ENCODE measurements at regions not wholly inside any gene's neighbourhood (a gene's known extent, or its start where the extent isn't known, plus 50 kb on each side); places are given as distances from the start of the nearest gene placed in this dataset.

DNA sequence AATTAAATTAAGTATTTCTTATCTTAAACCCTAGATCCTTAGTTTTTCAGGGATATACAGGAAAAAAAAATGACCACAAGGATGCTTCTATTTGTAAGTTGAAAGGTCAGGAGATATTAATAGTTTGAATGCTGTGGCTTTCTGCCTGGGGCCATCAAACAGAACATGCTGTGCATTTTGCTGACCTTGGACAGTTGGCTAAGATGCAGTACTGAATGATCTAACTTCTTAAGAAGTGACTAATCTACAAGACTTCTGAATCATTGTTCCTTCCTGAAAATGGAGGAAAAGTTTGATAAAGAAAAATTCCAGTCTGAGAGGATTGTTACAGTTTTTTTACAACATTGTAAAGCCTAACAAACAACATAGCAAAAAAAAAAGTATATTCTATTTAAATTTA, 237.8 kb upstream of the JADE1 start:
- H3K27ac ChIP-seq, result peak overlapping the region; percentile 80
- peaks cover 26% of the 10 kb centered on the region for H3K4me1 ChIP-seq (ENCODE audit: insufficient read depth)
- H3K79me2 ChIP-seq, result no peaks in the 10 kb centered on the region
- no peak overlapping the region for H3K4me2 ChIP-seq
- H3K27me3 ChIP-seq, result no peaks in the 10 kb centered on the region
- TF ChIP-seq EZH2 (IDR thresholded peaks at IDR 0.05; ENCODE audit: borderline replicate concordance), result no peak
- TF ChIP-seq EZH2phosphoT487 (IDR thresholded peaks at IDR 0.05; ENCODE audit: low read depth, severe bottlenecking, unreplicated experiment), result no peak
- TF ChIP-seq CTCF (IDR thresholded peaks at IDR 0.05; ENCODE audit: poor library complexity), result no peak
- H2AFZ ChIP-seq, result no peak overlapping the region
- no peaks in the 10 kb centered on the region for H3K9me2 ChIP-seq (replicated peaks; ENCODE audit: insufficient read depth)
- peak; percentile 56 for DNase-seq (ENCODE audit: low spot score)
- no peaks in the 10 kb centered on the region for H3K36me3 ChIP-seq (replicated peaks; ENCODE audit: insufficient read depth, low read depth)
- no peaks in the 10 kb centered on the region for H4K20me1 ChIP-seq (ENCODE audit: insufficient read depth, poor library complexity, severe bottlenecking)
- no peak overlapping the region for H3K4me3 ChIP-seq
- H3K9me3 ChIP-seq (ENCODE audit: low read depth), result no peaks in the 10 kb centered on the region

DNA sequence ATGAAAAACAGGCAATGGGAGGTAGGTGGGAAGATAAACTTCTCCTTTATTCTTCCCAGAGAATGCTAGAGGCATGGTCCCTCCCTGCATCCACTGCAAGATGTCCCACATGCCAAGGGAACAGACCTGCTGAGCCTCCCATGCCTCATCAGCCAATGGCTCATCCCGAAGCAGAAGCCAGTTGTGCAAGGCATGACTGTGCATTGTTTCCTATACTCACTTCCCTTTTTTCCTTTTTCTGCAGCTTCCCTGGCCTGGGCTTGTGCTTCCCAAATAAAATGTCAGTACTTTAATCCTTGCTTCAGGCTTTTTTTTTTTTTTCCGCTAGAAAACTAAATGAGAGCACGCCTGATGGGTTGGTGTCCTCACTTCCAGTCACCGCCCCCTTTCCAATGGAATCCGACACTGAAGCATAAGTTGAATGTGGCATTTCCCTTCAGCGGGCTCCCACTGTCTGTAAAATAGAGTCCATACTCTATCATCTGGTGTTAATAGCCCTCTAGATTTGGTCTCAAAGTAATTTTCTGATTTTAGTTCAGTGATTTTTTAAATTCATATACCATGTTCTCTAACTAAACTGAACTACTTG, 239.0 kb upstream of the JADE1 start:
- no peaks in the 10 kb centered on the region for H3K27me3 ChIP-seq
- no peaks in the 10 kb centered on the region for H3K36me3 ChIP-seq (replicated peaks; ENCODE audit: insufficient read depth, low read depth)
- H3K79me2 ChIP-seq, result no peaks in the 10 kb centered on the region
- peak overlapping the region; percentile 50 for H3K27ac ChIP-seq
- WGBS (ENCODE audit: low lambda C conversion rate, missing lambda C conversion rate), result 92% methylated on average over 6 of the region's 6 CpGs
- no peak for DNase-seq (ENCODE audit: low spot score)
- TF ChIP-seq CTCF (IDR thresholded peaks at IDR 0.05; ENCODE audit: poor library complexity) (no peak), EZH2phosphoT487 (IDR thresholded peaks at IDR 0.05; ENCODE audit: low read depth, severe bottlenecking, unreplicated experiment) (no peak), EZH2 (IDR thresholded peaks at IDR 0.05; ENCODE audit: borderline replicate concordance) (no peak)
- no peak overlapping the region for H3K4me2 ChIP-seq
- H2AFZ ChIP-seq, result no peak overlapping the region
- H3K4me3 ChIP-seq, result no peak overlapping the region
- no peaks in the 10 kb centered on the region for H3K9me3 ChIP-seq (ENCODE audit: low read depth)
- H4K20me1 ChIP-seq (ENCODE audit: insufficient read depth, poor library complexity, severe bottlenecking), result no peaks in the 10 kb centered on the region
- H3K9me2 ChIP-seq (replicated peaks; ENCODE audit: insufficient read depth), result no peaks in the 10 kb centered on the region
- H3K4me1 ChIP-seq (ENCODE audit: insufficient read depth), result peaks cover 36% of the 10 kb centered on the region

- Histone ChIP-seq H3K4me2 (no peak overlapping the region), H3K9me2 (replicated peaks; ENCODE audit: insufficient read depth) (no peaks in the 10 kb centered on the region), H3K36me3 (replicated peaks; ENCODE audit: insufficient read depth, low read depth) (no peaks in the 10 kb centered on the region), H3K27me3 (no peaks in the 10 kb centered on the region), H3K4me1 (ENCODE audit: insufficient read depth) (peaks cover 22% of the 10 kb centered on the region), H3K27ac (peak overlapping the region; percentile 6), H2AFZ (no peak overlapping the region), H4K20me1 (ENCODE audit: insufficient read depth, poor library complexity, severe bottlenecking) (no peaks in the 10 kb centered on the region), H3K4me3 (no peak overlapping the region), H3K9me3 (ENCODE audit: low read depth) (no peaks in the 10 kb centered on the region), H3K79me2 (no peaks in the 10 kb centered on the region)
- DNase-seq (ENCODE audit: low spot score), result no peak
- no peak for TF ChIP-seq EZH2phosphoT487 (IDR thresholded peaks at IDR 0.05; ENCODE audit: low read depth, severe bottlenecking, unreplicated experiment)
- WGBS (ENCODE audit: low lambda C conversion rate, missing lambda C conversion rate), result 84% methylated on average over 2 of the region's 2 CpGs
Observed at GRCh38 chr4:128566693-128567092, 242.8 kb upstream of the JADE1 start.

DNA sequence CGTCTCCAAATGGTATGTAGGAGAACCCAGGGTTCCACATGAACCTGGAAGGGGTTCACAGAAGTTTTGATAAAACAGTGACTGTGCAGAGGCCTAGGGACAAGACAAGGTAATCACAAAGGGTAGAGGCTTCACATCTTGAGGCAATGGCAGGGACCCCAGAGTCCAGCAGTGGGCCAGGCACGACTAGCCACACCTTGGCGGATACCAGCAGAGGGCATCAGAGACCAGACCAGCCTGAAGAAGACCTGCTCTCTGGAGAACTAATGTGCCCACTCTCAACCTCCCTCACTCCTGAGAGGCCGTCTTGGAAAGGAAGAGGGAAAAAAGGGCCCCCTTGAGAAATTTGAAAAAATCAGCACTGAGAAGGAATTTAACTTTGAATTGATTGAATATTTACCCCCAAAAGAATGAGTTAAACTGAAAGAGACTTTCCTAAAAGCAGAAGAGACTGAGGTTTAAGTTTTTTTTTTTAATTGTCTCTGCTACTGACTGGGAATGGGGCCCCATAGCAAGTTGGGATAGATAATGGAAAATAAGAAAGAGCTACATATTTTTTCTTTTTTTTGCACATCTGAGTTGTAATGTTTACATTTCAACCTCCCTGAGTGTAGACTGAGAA, 243.8 kb upstream of the JADE1 start:
- peak; percentile 67 for DNase-seq (ENCODE audit: low spot score)

More for the DNA sequence above, 243.8 kb upstream of the JADE1 start:
- H3K4me3 ChIP-seq, result no peak overlapping the region
- no peaks in the 10 kb centered on the region for H3K36me3 ChIP-seq (replicated peaks; ENCODE audit: insufficient read depth, low read depth)
- TF ChIP-seq CTCF (IDR thresholded peaks at IDR 0.05; ENCODE audit: poor library complexity), result peak; percentile 53
- TF ChIP-seq EZH2 (IDR thresholded peaks at IDR 0.05; ENCODE audit: borderline replicate concordance), result no peak
- no peak for TF ChIP-seq EZH2phosphoT487 (IDR thresholded peaks at IDR 0.05; ENCODE audit: low read depth, severe bottlenecking, unreplicated experiment)
- H3K9me3 ChIP-seq (ENCODE audit: low read depth), result no peaks in the 10 kb centered on the region
- WGBS (ENCODE audit: low lambda C conversion rate, missing lambda C conversion rate), result 64% methylated on average over 4 of the region's 4 CpGs
- no peaks in the 10 kb centered on the region for H3K79me2 ChIP-seq
- no peak overlapping the region for H3K27ac ChIP-seq
- no peaks in the 10 kb centered on the region for H4K20me1 ChIP-seq (ENCODE audit: insufficient read depth, poor library complexity, severe bottlenecking)
- peaks cover 26% of the 10 kb centered on the region for H3K4me1 ChIP-seq (ENCODE audit: insufficient read depth)
- no peaks in the 10 kb centered on the region for H3K9me2 ChIP-seq (replicated peaks; ENCODE audit: insufficient read depth)
- no peak overlapping the region for H3K4me2 ChIP-seq
- H2AFZ ChIP-seq, result no peak overlapping the region
- no peaks in the 10 kb centered on the region for H3K27me3 ChIP-seq

All from hepatocyte (in vitro differentiated cells).